ENCODE measurements at regions not wholly inside any gene's neighbourhood (a gene's known extent, or its start where the extent isn't known, plus 50 kb on each side); places are given as distances from the start of the nearest gene placed in this dataset.

DNA sequence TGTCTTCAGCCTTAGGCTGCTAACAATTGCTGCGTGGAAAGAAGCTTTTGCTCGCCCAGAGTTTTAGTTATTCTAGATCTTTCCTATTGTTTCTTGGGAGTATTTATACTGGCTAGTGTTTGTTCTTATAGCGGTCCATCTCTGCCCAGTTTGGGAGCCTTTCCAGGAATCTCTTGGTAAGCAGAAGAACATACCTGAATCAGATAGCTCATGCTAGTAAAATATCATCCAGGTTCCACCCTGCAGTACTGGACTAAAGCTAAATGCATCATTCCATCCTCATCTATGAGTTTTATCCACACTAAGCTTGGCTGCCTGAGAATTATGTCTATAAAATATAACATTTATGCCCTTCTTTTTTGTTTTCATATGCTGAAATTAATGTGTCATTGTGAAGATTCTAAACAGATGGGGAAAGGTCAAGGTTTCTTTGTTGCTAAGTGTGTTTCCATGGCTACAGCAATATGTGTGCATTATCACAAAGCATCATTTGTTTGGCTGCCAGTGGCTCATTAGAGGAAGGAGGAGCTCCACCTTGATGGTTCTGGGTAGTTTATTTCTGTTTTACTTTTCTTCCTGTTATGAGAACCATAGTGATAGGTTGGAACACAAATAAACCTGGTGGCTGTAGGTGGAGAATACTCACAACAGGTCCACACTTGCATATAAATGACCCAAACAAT is 182.8 kb downstream of the PIK3C3 start:
- 82 to 93% methylated on average over 3 of the region's 3 CpGs for WGBS, 2 donors
- Histone ChIP-seq H3K9me3 (no peaks in the 10 kb centered on the region), H3K36me3 (ENCODE audit: low read depth, missing control alignments) (no peaks in the 10 kb centered on the region), H3K27me3 (no peaks in the 10 kb centered on the region), H3K4me1 (no peaks in the 10 kb centered on the region), H3K27ac (no peak overlapping the region), H3K4me3 (no peak overlapping the region)
- no peak for DNase-seq
- TF ChIP-seq POLR2A (IDR thresholded peaks at IDR 0.05) = no peak
- TF ChIP-seq, protein P1, sequence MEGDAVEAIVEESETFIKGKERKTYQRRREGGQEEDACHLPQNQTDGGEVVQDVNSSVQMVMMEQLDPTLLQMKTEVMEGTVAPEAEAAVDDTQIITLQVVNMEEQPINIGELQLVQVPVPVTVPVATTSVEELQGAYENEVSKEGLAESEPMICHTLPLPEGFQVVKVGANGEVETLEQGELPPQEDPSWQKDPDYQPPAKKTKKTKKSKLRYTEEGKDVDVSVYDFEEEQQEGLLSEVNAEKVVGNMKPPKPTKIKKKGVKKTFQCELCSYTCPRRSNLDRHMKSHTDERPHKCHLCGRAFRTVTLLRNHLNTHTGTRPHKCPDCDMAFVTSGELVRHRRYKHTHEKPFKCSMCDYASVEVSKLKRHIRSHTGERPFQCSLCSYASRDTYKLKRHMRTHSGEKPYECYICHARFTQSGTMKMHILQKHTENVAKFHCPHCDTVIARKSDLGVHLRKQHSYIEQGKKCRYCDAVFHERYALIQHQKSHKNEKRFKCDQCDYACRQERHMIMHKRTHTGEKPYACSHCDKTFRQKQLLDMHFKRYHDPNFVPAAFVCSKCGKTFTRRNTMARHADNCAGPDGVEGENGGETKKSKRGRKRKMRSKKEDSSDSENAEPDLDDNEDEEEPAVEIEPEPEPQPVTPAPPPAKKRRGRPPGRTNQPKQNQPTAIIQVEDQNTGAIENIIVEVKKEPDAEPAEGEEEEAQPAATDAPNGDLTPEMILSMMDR (IDR thresholded peaks at IDR 0.05) = no peak
- intact Hi-C loops (cut with DNase I; ENCODE audit: low total_unique reads) = no loop called here

- Histone ChIP-seq H3K9me3 (no peaks in the 10 kb centered on the region), H3K36me3 (ENCODE audit: low read depth, missing control alignments) (no peaks in the 10 kb centered on the region), H3K4me3 (no peak overlapping the region), H3K27me3 (no peaks in the 10 kb centered on the region), H3K27ac (no peak overlapping the region), H3K4me1 (no peaks in the 10 kb centered on the region)
- 0 to 63% methylated on average over 1 of the region's 1 CpG for WGBS, 2 donors
- intact Hi-C loops (cut with DNase I; ENCODE audit: low total_unique reads) = no loop called here
- no peak for TF ChIP-seq POLR2A (IDR thresholded peaks at IDR 0.05)
- TF ChIP-seq, protein P1 (IDR thresholded peaks at IDR 0.05) = no peak
- no peak for DNase-seq
These were observed 186.4 kb downstream of the PIK3C3 start for GRCh38 chr18:42141439-42141838.

- Histone ChIP-seq H3K9me3 (no peaks in the 10 kb centered on the region), H3K36me3 (ENCODE audit: low read depth, missing control alignments) (no peaks in the 10 kb centered on the region), H3K4me3 (no peak overlapping the region), H3K27me3 (no peaks in the 10 kb centered on the region), H3K27ac (no peak overlapping the region), H3K4me1 (peaks cover 3% of the 10 kb centered on the region)
- no peak for TF ChIP-seq POLR2A (IDR thresholded peaks at IDR 0.05)
- TF ChIP-seq, protein P1 (IDR thresholded peaks at IDR 0.05) = no peak
- intact Hi-C loops (cut with DNase I; ENCODE audit: low total_unique reads) = no loop called here
- no peak for DNase-seq
These were observed 200.0 kb downstream of the PIK3C3 start for GRCh38 chr18:42155024-42155423.

DNA sequence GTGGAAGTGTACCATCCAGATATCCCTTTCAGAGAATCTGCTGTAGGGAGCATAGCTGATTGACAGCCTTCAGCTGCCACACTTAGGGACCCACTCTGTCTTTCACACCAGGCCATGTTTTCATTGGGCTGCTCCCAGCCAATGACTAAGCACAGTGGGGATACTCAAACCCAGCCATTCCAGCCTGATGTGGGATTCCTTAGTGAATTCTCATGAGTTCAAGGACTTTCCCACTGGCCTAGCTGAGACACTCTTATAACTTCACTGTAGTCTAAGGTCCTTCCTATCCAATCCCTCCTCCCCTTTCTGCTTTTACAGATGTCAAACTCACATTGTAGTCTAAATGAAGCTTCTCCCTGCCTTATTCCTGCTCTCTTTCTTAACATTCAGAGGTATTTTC is 201.2 kb downstream of the PIK3C3 start:
- Histone ChIP-seq H3K4me1 (peaks cover 3% of the 10 kb centered on the region), H3K9me3 (no peaks in the 10 kb centered on the region), H3K27ac (no peak overlapping the region), H3K27me3 (no peaks in the 10 kb centered on the region), H3K4me3 (no peak overlapping the region), H3K36me3 (ENCODE audit: low read depth, missing control alignments) (no peaks in the 10 kb centered on the region)
- DNase-seq = no peak
- intact Hi-C loops (cut with DNase I; ENCODE audit: low total_unique reads) = no loop called here
- TF ChIP-seq, protein P1 (IDR thresholded peaks at IDR 0.05) = no peak
- no peak for TF ChIP-seq POLR2A (IDR thresholded peaks at IDR 0.05)

GRCh38 chr18:42157420-42157819 is 202.4 kb downstream of the PIK3C3 start:
- Histone ChIP-seq H3K27me3 (no peaks in the 10 kb centered on the region), H3K27ac (no peak overlapping the region), H3K4me1 (peaks cover 3% of the 10 kb centered on the region), H3K4me3 (no peak overlapping the region), H3K9me3 (no peaks in the 10 kb centered on the region), H3K36me3 (ENCODE audit: low read depth, missing control alignments) (no peaks in the 10 kb centered on the region)
- TF ChIP-seq, protein P1 (IDR thresholded peaks at IDR 0.05) = no peak
- TF ChIP-seq POLR2A (IDR thresholded peaks at IDR 0.05) = no peak
- no peak for DNase-seq
- WGBS, 2 donors = 38 to 76% methylated on average over 1 of the region's 1 CpG
- intact Hi-C loops (cut with DNase I; ENCODE audit: low total_unique reads) = no loop called here

Data from testis (tissue), 2 donors.